ENCODE measurements at regions not wholly inside any gene's neighbourhood (a gene's known extent, or its start where the extent isn't known, plus 50 kb on each side); places are given as distances from the start of the nearest gene placed in this dataset.

- Histone ChIP-seq H3K27ac (no peak overlapping the region), H3K4me3 (no peak overlapping the region), H3K36me3 (ENCODE audit: insufficient read depth, low read length) (no peaks in the 10 kb centered on the region), H3K9me3 (ENCODE audit: low read depth, low read length) (no peaks in the 10 kb centered on the region), H3K9ac (ENCODE audit: insufficient read length) (no peak overlapping the region)
- TF ChIP-seq POLR2AphosphoS5 (IDR thresholded peaks at IDR 0.05; ENCODE audit: borderline replicate concordance, low read depth, low read length) = no peak
- no peak for TF ChIP-seq EZH2 (IDR thresholded peaks at IDR 0.05)
- TF ChIP-seq FOXP2 (optimal IDR thresholded peaks at IDR 0.05; ENCODE audit: control extremely low read depth, extremely low read length, insufficient read depth) = no peak
- DNase-seq (ENCODE audit: low read depth, low spot score) = no peak
Measured at GRCh38 chr7:3241686-3242258, 59.3 kb upstream of the SDK1 start.

GRCh38 chr7:3242398-3242972 lies 58.6 kb upstream of the SDK1 start:
- Histone ChIP-seq H3K4me3 (no peak overlapping the region), H3K9ac (ENCODE audit: insufficient read length) (no peak overlapping the region), H3K27ac (no peak overlapping the region), H3K36me3 (ENCODE audit: insufficient read depth, low read length) (no peaks in the 10 kb centered on the region), H3K9me3 (ENCODE audit: low read depth, low read length) (no peaks in the 10 kb centered on the region)
- TF ChIP-seq EZH2 (IDR thresholded peaks at IDR 0.05) (no peak), POLR2AphosphoS5 (IDR thresholded peaks at IDR 0.05; ENCODE audit: borderline replicate concordance, low read depth, low read length) (no peak)
- no peak for DNase-seq (ENCODE audit: low read depth, low spot score)

- H3K9ac ChIP-seq (ENCODE audit: insufficient read length) = no peak overlapping the region
- no peaks in the 10 kb centered on the region for H3K9me3 ChIP-seq (ENCODE audit: low read depth, low read length)
- no peak overlapping the region for H3K27ac ChIP-seq
- no peaks in the 10 kb centered on the region for H3K36me3 ChIP-seq (ENCODE audit: insufficient read depth, low read length)
- DNase-seq (ENCODE audit: low read depth, low spot score) = no peak
- H3K4me3 ChIP-seq = no peak overlapping the region
- TF ChIP-seq POLR2AphosphoS5 (IDR thresholded peaks at IDR 0.05; ENCODE audit: borderline replicate concordance, low read depth, low read length) = no peak
- TF ChIP-seq FOXP2 (optimal IDR thresholded peaks at IDR 0.05; ENCODE audit: control extremely low read depth, extremely low read length, insufficient read depth) = no peak
- TF ChIP-seq EZH2 (IDR thresholded peaks at IDR 0.05) = no peak
Measured at GRCh38 chr7:3243256-3243655, 57.8 kb upstream of the SDK1 start.

GRCh38 chr7:3243680-3244079 lies 57.4 kb upstream of the SDK1 start:
- H3K9me3 ChIP-seq (ENCODE audit: low read depth, low read length) = no peaks in the 10 kb centered on the region
- H3K9ac ChIP-seq (ENCODE audit: insufficient read length) = no peak overlapping the region
- H3K36me3 ChIP-seq (ENCODE audit: insufficient read depth, low read length) = no peaks in the 10 kb centered on the region
- TF ChIP-seq EZH2 (IDR thresholded peaks at IDR 0.05) = no peak
- TF ChIP-seq POLR2AphosphoS5 (IDR thresholded peaks at IDR 0.05; ENCODE audit: borderline replicate concordance, low read depth, low read length) = no peak
- TF ChIP-seq FOXP2 (optimal IDR thresholded peaks at IDR 0.05; ENCODE audit: control extremely low read depth, extremely low read length, insufficient read depth) = no peak
- H3K27ac ChIP-seq = no peak overlapping the region
- H3K4me3 ChIP-seq = no peak overlapping the region
- no peak for DNase-seq (ENCODE audit: low read depth, low spot score)

GRCh38 chr7:3244241-3244814 lies 56.7 kb upstream of the SDK1 start:
- Histone ChIP-seq H3K9ac (ENCODE audit: insufficient read length) (no peak overlapping the region), H3K36me3 (ENCODE audit: insufficient read depth, low read length) (no peaks in the 10 kb centered on the region), H3K27ac (no peak overlapping the region), H3K9me3 (ENCODE audit: low read depth, low read length) (no peaks in the 10 kb centered on the region), H3K4me3 (no peak overlapping the region)
- TF ChIP-seq POLR2AphosphoS5 (IDR thresholded peaks at IDR 0.05; ENCODE audit: borderline replicate concordance, low read depth, low read length) (no peak), FOXP2 (optimal IDR thresholded peaks at IDR 0.05; ENCODE audit: control extremely low read depth, extremely low read length, insufficient read depth) (no peak), EZH2 (IDR thresholded peaks at IDR 0.05) (no peak)
- DNase-seq (ENCODE audit: low read depth, low spot score) = no peak

GRCh38 chr7:3245077-3245476 lies 56.0 kb upstream of the SDK1 start:
- Histone ChIP-seq H3K36me3 (ENCODE audit: insufficient read depth, low read length) (no peaks in the 10 kb centered on the region), H3K9ac (ENCODE audit: insufficient read length) (no peak overlapping the region), H3K27ac (no peak overlapping the region), H3K4me3 (no peak overlapping the region), H3K9me3 (ENCODE audit: low read depth, low read length) (no peaks in the 10 kb centered on the region)
- TF ChIP-seq EZH2 (IDR thresholded peaks at IDR 0.05) = no peak
- no peak for TF ChIP-seq POLR2AphosphoS5 (IDR thresholded peaks at IDR 0.05; ENCODE audit: borderline replicate concordance, low read depth, low read length)
- no peak for TF ChIP-seq FOXP2 (optimal IDR thresholded peaks at IDR 0.05; ENCODE audit: control extremely low read depth, extremely low read length, insufficient read depth)
- DNase-seq (ENCODE audit: low read depth, low spot score) = no peak

- H3K27ac ChIP-seq = no peak overlapping the region
- H3K4me3 ChIP-seq = no peak overlapping the region
- H3K9me3 ChIP-seq (ENCODE audit: low read depth, low read length) = no peaks in the 10 kb centered on the region
- DNase-seq (ENCODE audit: low read depth, low spot score) = no peak
- H3K9ac ChIP-seq (ENCODE audit: insufficient read length) = no peak overlapping the region
- TF ChIP-seq FOXP2 (optimal IDR thresholded peaks at IDR 0.05; ENCODE audit: control extremely low read depth, extremely low read length, insufficient read depth) (no peak), POLR2AphosphoS5 (IDR thresholded peaks at IDR 0.05; ENCODE audit: borderline replicate concordance, low read depth, low read length) (no peak), EZH2 (IDR thresholded peaks at IDR 0.05) (no peak)
- no peaks in the 10 kb centered on the region for H3K36me3 ChIP-seq (ENCODE audit: insufficient read depth, low read length)
Measured at GRCh38 chr7:3245721-3246120, 55.3 kb upstream of the SDK1 start.

- Histone ChIP-seq H3K27ac (peak overlapping the region; percentile 42; the same call in 1 of the 2 replicates), H3K9me3 (ENCODE audit: low read depth, low read length) (no peaks in the 10 kb centered on the region), H3K9ac (ENCODE audit: insufficient read length) (no peak overlapping the region), H3K36me3 (ENCODE audit: insufficient read depth, low read length) (no peaks in the 10 kb centered on the region), H3K4me3 (no peak overlapping the region)
- no peak for DNase-seq (ENCODE audit: low read depth, low spot score)
- TF ChIP-seq POLR2AphosphoS5 (IDR thresholded peaks at IDR 0.05; ENCODE audit: borderline replicate concordance, low read depth, low read length) (no peak), EZH2 (IDR thresholded peaks at IDR 0.05) (no peak), FOXP2 (optimal IDR thresholded peaks at IDR 0.05; ENCODE audit: control extremely low read depth, extremely low read length, insufficient read depth) (no peak)
Measured at GRCh38 chr7:3246127-3246526, 54.9 kb upstream of the SDK1 start.
